ENCODE measurements at regions not wholly inside any gene's neighbourhood (a gene's known extent, or its start where the extent isn't known, plus 50 kb on each side); places are given as distances from the start of the nearest gene placed in this dataset.

DNA sequence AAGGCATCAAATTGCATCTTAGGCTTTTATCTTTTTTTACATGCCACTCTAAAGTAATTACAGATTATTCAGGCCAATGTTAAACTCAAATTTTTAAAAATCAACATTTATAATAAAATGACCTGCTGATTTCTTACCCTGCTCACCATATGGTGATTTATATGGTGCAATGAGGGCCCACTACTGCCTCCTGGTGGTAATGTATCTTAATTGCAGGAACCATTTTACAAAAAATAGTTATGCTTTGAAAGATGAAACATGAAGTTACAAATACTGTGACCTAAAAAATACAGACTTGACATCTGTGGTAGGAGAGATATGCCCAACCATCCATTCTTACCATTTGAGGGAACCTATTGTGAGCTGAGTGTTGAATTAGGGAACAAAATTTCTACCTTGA, 292.6 kb upstream of the TAS2R1 start:
- ChIA-PET CTCF (no interaction called here), POLR2A (ENCODE audit: unreplicated experiment) (no interaction called here)
- Histone ChIP-seq H2AK5ac (ENCODE audit: low read depth, low read length) (no peak overlapping the region), H3K14ac (replicated peaks; ENCODE audit: low read depth, low read length) (no peak overlapping the region), H3K9me3 (ENCODE audit: control insufficient read depth, insufficient read depth, low read length) (no peaks in the 10 kb centered on the region), H2BK120ac (ENCODE audit: low read depth, low read length) (no peak overlapping the region), H3K27ac (ENCODE audit: insufficient read depth, low read length) (no peak overlapping the region), H3K4me1 (ENCODE audit: control insufficient read depth, insufficient read depth, low read length) (peaks cover 5% of the 10 kb centered on the region), H2BK20ac (ENCODE audit: low read depth, low read length) (no peak overlapping the region), H2AK9ac (replicated peaks; ENCODE audit: low read depth, low read length, poor library complexity) (no peak overlapping the region), H3K18ac (ENCODE audit: low read depth, low read length) (no peak overlapping the region), H4K91ac (ENCODE audit: insufficient read depth, low read depth, low read length) (no peak overlapping the region), H3K27me3 (ENCODE audit: control insufficient read depth, insufficient read depth, low read length) (no peaks in the 10 kb centered on the region), H3K36me3 (ENCODE audit: control insufficient read depth, insufficient read depth, low read length) (no peaks in the 10 kb centered on the region), H3K4me2 (ENCODE audit: low read depth, low read length) (no peak overlapping the region), H3K56ac (ENCODE audit: extremely low read depth, insufficient read depth, low read length) (no peak overlapping the region), H3K79me1 (ENCODE audit: low read depth in 1 of 2, low read length in 2 of 2) (no peaks in the 10 kb centered on the region), H3K23ac (ENCODE audit: low read depth, low read length) (no peak overlapping the region), H4K20me1 (ENCODE audit: insufficient read depth, low read length) (no peaks in the 10 kb centered on the region), H3K4ac (ENCODE audit: low read depth, low read length) (no peak overlapping the region), H3K4me3 (ENCODE audit: insufficient read depth, low read depth, low read length) (no peak overlapping the region), H4K8ac (ENCODE audit: low read depth in 2 of 2, low read length in 2 of 2) (no peak overlapping the region), H2BK15ac (ENCODE audit: low read depth, low read length) (no peak overlapping the region), H2AFZ (replicated peaks; ENCODE audit: low read length, poor library complexity) (no peak overlapping the region), H3K9me1 (ENCODE audit: insufficient read depth, low read length) (peaks cover 5% of the 10 kb centered on the region; the same call in 1 of the 2 replicates), H4K5ac (ENCODE audit: low read depth, low read length) (no peak overlapping the region), H3K9ac (ENCODE audit: low read depth, low read length) (no peak overlapping the region), H2BK5ac (ENCODE audit: low read depth, low read length, poor library complexity, severe bottlenecking) (no peak overlapping the region)
- BruUV-seq (replicated peaks) = no TSS peak
- dilution Hi-C loops (cut with HindIII; ENCODE audit: low sequenced_read_pairs, unreplicated experiment) = no loop called here
- TF ChIP-seq, protein P1, sequence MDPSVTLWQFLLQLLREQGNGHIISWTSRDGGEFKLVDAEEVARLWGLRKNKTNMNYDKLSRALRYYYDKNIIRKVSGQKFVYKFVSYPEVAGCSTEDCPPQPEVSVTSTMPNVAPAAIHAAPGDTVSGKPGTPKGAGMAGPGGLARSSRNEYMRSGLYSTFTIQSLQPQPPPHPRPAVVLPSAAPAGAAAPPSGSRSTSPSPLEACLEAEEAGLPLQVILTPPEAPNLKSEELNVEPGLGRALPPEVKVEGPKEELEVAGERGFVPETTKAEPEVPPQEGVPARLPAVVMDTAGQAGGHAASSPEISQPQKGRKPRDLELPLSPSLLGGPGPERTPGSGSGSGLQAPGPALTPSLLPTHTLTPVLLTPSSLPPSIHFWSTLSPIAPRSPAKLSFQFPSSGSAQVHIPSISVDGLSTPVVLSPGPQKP (IDR thresholded peaks at IDR 0.05; ENCODE audit: borderline replicate concordance, low read depth, low read length) = no peak
- TF ChIP-seq, protein P2, sequence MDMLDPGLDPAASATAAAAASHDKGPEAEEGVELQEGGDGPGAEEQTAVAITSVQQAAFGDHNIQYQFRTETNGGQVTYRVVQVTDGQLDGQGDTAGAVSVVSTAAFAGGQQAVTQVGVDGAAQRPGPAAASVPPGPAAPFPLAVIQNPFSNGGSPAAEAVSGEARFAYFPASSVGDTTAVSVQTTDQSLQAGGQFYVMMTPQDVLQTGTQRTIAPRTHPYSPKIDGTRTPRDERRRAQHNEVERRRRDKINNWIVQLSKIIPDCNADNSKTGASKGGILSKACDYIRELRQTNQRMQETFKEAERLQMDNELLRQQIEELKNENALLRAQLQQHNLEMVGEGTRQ (IDR thresholded peaks at IDR 0.05; ENCODE audit: low read depth, low read length) = no peak
- in situ Hi-C loops (cut with MboI; ENCODE audit: low sequenced_read_pairs) = no loop called here
- ATAC-seq (ENCODE audit: low read depth) (no peak), DNase-seq (no peak)
- intact Hi-C loops (cut with micrococcal nuclease) = loop anchor here (10.0 kb wide), 1 partner anchor 378 kb away; the partner anchor contains the start of gene SEMA5A

Measured in IMR-90 (cell line).